HepG2 (cell line): ENCODE measurements at regions not wholly inside any gene's neighbourhood (a gene's known extent, or its start where the extent isn't known, plus 50 kb on each side); places are given as distances from the start of the nearest gene placed in this dataset.
A peak's percentile ranks its signal among the peaks of the same experiment; 100 is the strongest.

ENCODE experiments used
- ATAC-seq: fragments of 200-7000 bp; cut with Tn5 transposase; 3 replicates; pipeline ENCODE4 v1.9.1; 2020; ENCODE audit warnings: mild to moderate bottlenecking, moderate library complexity
- BruUV-seq: library from RNA; stranded (reverse); fragments of 400-500 nt; replicated peaks from 2 replicates; lab custom pipeline; 2021; lab: Mats Ljungman, UMichigan
- CTCF ChIA-PET: fragments of 300-600 bp; formaldehyde crosslinking; extraction: SDS; loops from one replicate; lab custom pipeline; 2021; ENCODE audit warnings: low total read pairs, inconsistent platforms, low intra/inter-chr PET ratio; lab: Yijun Ruan, JAX
- POLR2A ChIA-PET: fragments of 350-600 bp; sonication (Branson Sonifier 250); formaldehyde crosslinking; loops from one replicate; lab custom pipeline; 2020; ENCODE audit warnings: antibody characterized with exemption, inconsistent platforms; lab: Yijun Ruan, JAX
- DNase-seq: peaks from one replicate; pipeline ENCODE4 v3.0.0-alpha.2; 2015; ENCODE audit warnings: low spot score
- FAIRE-seq: peaks from 3 replicates; lab custom pipeline; 2011; peaks lifted over from hg19 to GRCh38; lab: Jason Lieb, UNC
- H2AFZ ChIP-seq: one replicate; pipeline ENCODE4 v1.6.1; 2011; ENCODE audit warnings: low read length, inconsistent platforms
- H3K27ac ChIP-seq: fragments of 300-600 bp; 3 replicates; pipeline ENCODE4 v1.8.0; 2011; ENCODE audit warnings: mixed run types, mild to moderate bottlenecking, mixed read lengths, low read length, inconsistent platforms; ENCODE audit not compliant: insufficient read depth; ENCODE audit errors: extremely low read length
- H3K27me3 ChIP-seq, 2 experiments: fragments of 200-600 bp in 1 of 2; 2 replicates in 1 of 2; 3 replicates in 1 of 2; pipeline versions ENCODE4 v1.6.0 to v1.8.0; 2011; ENCODE audit warnings: low read length in 2 of 2, mild to moderate bottlenecking in 2 of 2, moderate library complexity in 2 of 2, inconsistent platforms in 1 of 2; ENCODE audit not compliant: insufficient read depth in 2 of 2, control insufficient read depth in 1 of 2
- H3K36me3 ChIP-seq, 2 experiments: fragments of 200-600 bp in 1 of 2; replicated peaks in 1 of 2; 2 replicates in 1 of 2; 3 replicates in 1 of 2; pipeline versions ENCODE4 v1.5.1 to v1.8.0; 2011; ENCODE audit warnings: low read length in 2 of 2, inconsistent platforms in 1 of 2; ENCODE audit not compliant: insufficient read depth in 2 of 2, control insufficient read depth in 1 of 2
- H3K4me1 ChIP-seq: 2 replicates; pipeline ENCODE4 v1.5.1; 2012; ENCODE audit warnings: low read length, inconsistent platforms; ENCODE audit not compliant: insufficient read depth
- H3K4me2 ChIP-seq: 2 replicates; pipeline ENCODE4 v1.6.0; 2011; ENCODE audit warnings: low read depth, low read length, inconsistent platforms
- H3K4me3 ChIP-seq, 3 experiments: fragments of 200-600 bp in 1 of 3; sonication (generic), shearing (Covaris generic) in 1 of 3; replicated peaks in 1 of 3; 2 replicates each; pipeline ENCODE4 v1.5.1; 2011 to 2016; ENCODE audit warnings: low read length in 3 of 3, inconsistent platforms in 2 of 3, low read depth in 2 of 3, mild to moderate bottlenecking in 2 of 3, control low read depth in 1 of 3, mixed read lengths in 1 of 3; ENCODE audit not compliant: insufficient read depth in 1 of 3
- H3K79me2 ChIP-seq: one replicate; pipeline ENCODE4 v1.6.1; 2011; ENCODE audit warnings: low read length, inconsistent platforms; ENCODE audit not compliant: insufficient read depth
- H3K9ac ChIP-seq: 2 replicates; pipeline ENCODE4 v1.6.0; 2011; ENCODE audit warnings: mild to moderate bottlenecking, low read depth, low read length, inconsistent platforms; ENCODE audit not compliant: insufficient read depth
- H3K9me3 ChIP-seq: 2 replicates; pipeline ENCODE4 v1.5.1; 2012; ENCODE audit warnings: mild to moderate bottlenecking, low read length
- H4K20me1 ChIP-seq: 2 replicates; pipeline ENCODE4 v1.6.0; 2011; ENCODE audit warnings: inconsistent platforms, mild to moderate bottlenecking, low read length, moderate library complexity; ENCODE audit not compliant: insufficient read depth
- ARNTL ChIP-seq: sonication (generic); formaldehyde crosslinking; IDR thresholded peaks from 2 replicates; pipeline ENCODE4 v1.4.0; 2020; ENCODE audit warnings: mild to moderate bottlenecking, missing genetic modification reagents
- CEBPZ ChIP-seq: IDR thresholded peaks from 2 replicates; pipeline ENCODE4 v1.6.1; 2012; ENCODE audit warnings: low read length, improper control_type of control experiment
- CHCHD3 ChIP-seq: sonication (generic); formaldehyde crosslinking; IDR thresholded peaks from 2 replicates; pipeline ENCODE4 v1.8.0; 2022; ENCODE audit warnings: mild to moderate bottlenecking, missing genetic modification reagents, moderate library complexity
- GTF2F1 ChIP-seq: fragments of 150-350 bp; IDR thresholded peaks from 2 replicates; pipeline ENCODE4 v1.6.1; 2014; ENCODE audit warnings: low read length
- HMGA1 ChIP-seq: sonication (generic); formaldehyde crosslinking; conservative IDR thresholded peaks from 2 replicates; pipeline ENCODE4 v1.4.0; 2020; ENCODE audit warnings: missing genetic modification reagents
- SRSF1 ChIP-seq: fragments of 200-400 bp; formaldehyde crosslinking; optimal IDR thresholded peaks from 2 replicates; pipeline ENCODE3; 2017; ENCODE audit warnings: mild to moderate bottlenecking, low read depth, low read length, moderate library complexity
- ZFP36 ChIP-seq: fragments of 150-350 bp; IDR thresholded peaks from 2 replicates; pipeline ENCODE4 v1.6.1; 2018; ENCODE audit warnings: borderline replicate concordance, low read length, low read depth; ENCODE audit not compliant: partially characterized antibody
- ZNF713 ChIP-seq: sonication (generic); formaldehyde crosslinking; IDR thresholded peaks from 2 replicates; pipeline ENCODE4 v1.4.0; 2020; ENCODE audit warnings: mild to moderate bottlenecking, missing genetic modification reagents
- WGBS: methylation state at CpG from one replicate; pipeline ENCODE4 v1.1.6; 2017; ENCODE audit warnings: low lambda C conversion rate; 5-methylcytosine and 5-hydroxymethylcytosine counted together
- in situ Hi-C: cut with HindIII; loops from 2 replicates; pipeline ENCODE4 v1.10.0; 2017; ENCODE audit warnings: low pct_unique_long_range_greater_than_20kb; ENCODE audit not compliant: extremely low pct_ligation_motif_present
- intact Hi-C: fragments of 100-400 bp; cut with micrococcal nuclease; formaldehyde crosslinking; loops from one replicate; pipeline ENCODE4 v1.10.0; 2022; ENCODE audit not compliant: unreplicated experiment

GRCh38 chr2:35591886-35592285, 763.7 kb upstream of the CRIM1 start:
- no peak overlapping the region for H3K9ac ChIP-seq
- H2AFZ ChIP-seq, result no peak overlapping the region
- no peak for DNase-seq
- H3K79me2 ChIP-seq, result no peaks in the 10 kb centered on the region
- no peak for FAIRE-seq
- H3K4me2 ChIP-seq, result no peak overlapping the region
- WGBS, result 6% methylated on average over 1 of the region's 1 CpG
- TF ChIP-seq ARNTL (CRISPR knock-in tag) (no peak), HMGA1 (CRISPR knock-in tag) (no peak), CHCHD3 (CRISPR knock-in tag) (no peak), ZNF713 (CRISPR knock-in tag) (no peak), SRSF1 (no peak)
- H3K27ac ChIP-seq, result no peak overlapping the region
- no peak overlapping the region for H3K4me3 ChIP-seq
- H3K4me1 ChIP-seq, result no peaks in the 10 kb centered on the region
- ChIA-PET CTCF (no interaction called here), POLR2A (no interaction called here)
- BruUV-seq, result no TSS peak
- H3K27me3 ChIP-seq, result no peaks in the 10 kb centered on the region
- in situ Hi-C loops, result no loop called here
- intact Hi-C loops, result no loop called here
- ATAC-seq, result no peak
- no peaks in the 10 kb centered on the region for H4K20me1 ChIP-seq
- H3K9me3 ChIP-seq, result peaks cover 87% of the 10 kb centered on the region
- H3K36me3 ChIP-seq, result no peaks in the 10 kb centered on the region

GRCh38 chr2:35585972-35586371, 769.6 kb upstream of the CRIM1 start:
- Histone ChIP-seq H2AFZ (no peak overlapping the region), H3K9me3 (peaks cover 91% of the 10 kb centered on the region), H4K20me1 (no peaks in the 10 kb centered on the region), H3K9ac (no peak overlapping the region), H3K27me3 (no peaks in the 10 kb centered on the region), H3K4me3 (no peak overlapping the region), H3K4me1 (no peaks in the 10 kb centered on the region), H3K36me3 (no peaks in the 10 kb centered on the region), H3K79me2 (no peaks in the 10 kb centered on the region), H3K4me2 (no peak overlapping the region), H3K27ac (no peak overlapping the region)
- FAIRE-seq (no peak), DNase-seq (no peak), ATAC-seq (no peak)
- no TSS peak for BruUV-seq
- POLR2A ChIA-PET, result no interaction called here
- CTCF ChIA-PET, result no interaction called here
- 3% methylated on average over 5 of the region's 5 CpGs for WGBS
- in situ Hi-C loops (no loop called here), intact Hi-C loops (no loop called here)
- TF ChIP-seq GTF2F1 (no peak), CEBPZ (0 out of 2 replicates have a peak, but pooled peaks have one; percentile 26), ZFP36 (peak; percentile 80)
